H1 (cell line): ENCODE measurements at regions not wholly inside any gene's neighbourhood (a gene's known extent, or its start where the extent isn't known, plus 50 kb on each side); places are given as distances from the start of the nearest gene placed in this dataset.
A peak's percentile ranks its signal among the peaks of the same experiment; 100 is the strongest.

Source experiments
- CTCF ChIA-PET: fragments of 300-600 bp; sonication (Branson Sonifier 250); formaldehyde crosslinking; loops from one replicate; lab custom pipeline; 2021; ENCODE audit not compliant: partially characterized antibody; lab: Charles Lee
- POLR2A ChIA-PET: fragments of 300-600 bp; sonication (Branson Sonifier 250); formaldehyde crosslinking; loops from one replicate; lab custom pipeline; 2021; ENCODE audit warnings: inconsistent platforms; ENCODE audit not compliant: partially characterized antibody; lab: Charles Lee
- DNase-seq, 2 experiments: peaks; one replicate each; pipeline versions ENCODE4 v3.0.0 to v3.0.0-alpha.2; 2010 to 2022; ENCODE audit warnings: low spot score in 2 of 2, low read depth in 1 of 2, mixed read lengths in 1 of 2
- FAIRE-seq: peaks from 2 replicates; lab custom pipeline; 2011; peaks lifted over from hg19 to GRCh38; lab: Jason Lieb, UNC
- H2AFZ ChIP-seq: 2 replicates; pipeline ENCODE4 v1.8.1; 2012; ENCODE audit warnings: low read length, inconsistent platforms
- H2AK5ac ChIP-seq: 2 replicates; pipeline ENCODE4 v1.6.1; 2013; ENCODE audit warnings: low read depth, low read length
- H2BK120ac ChIP-seq: replicated peaks from 2 replicates; pipeline ENCODE3; 2013; ENCODE audit warnings: low read depth, low read length, inconsistent platforms
- H2BK12ac ChIP-seq: 2 replicates; pipeline ENCODE4 v1.6.1; 2013; ENCODE audit warnings: low read depth, low read length
- H2BK15ac ChIP-seq: 2 replicates; pipeline ENCODE4 v1.6.1; 2013; ENCODE audit warnings: low read length
- H2BK20ac ChIP-seq: 2 replicates; pipeline ENCODE4 v1.6.1; 2013; ENCODE audit warnings: low read length
- H2BK5ac ChIP-seq: 2 replicates; pipeline ENCODE4 v1.6.1; 2013; ENCODE audit warnings: low read depth, low read length
- H3K14ac ChIP-seq: 2 replicates; pipeline ENCODE4 v1.6.1; 2013; ENCODE audit warnings: inconsistent platforms; ENCODE audit not compliant: insufficient read length
- H3K18ac ChIP-seq: 2 replicates; pipeline ENCODE4 v1.6.1; 2013; ENCODE audit warnings: low read length; ENCODE audit errors: extremely low read depth
- H3K23ac ChIP-seq: 2 replicates; pipeline ENCODE4 v1.6.1; 2013; ENCODE audit warnings: inconsistent platforms; ENCODE audit not compliant: insufficient read length
- H3K23me2 ChIP-seq: 2 replicates; pipeline ENCODE4 v1.6.1; 2013; ENCODE audit warnings: low read depth, low read length
- H3K27ac ChIP-seq: 2 replicates; pipeline ENCODE4 v1.6.1; 2011; ENCODE audit warnings: low read depth, low read length, inconsistent platforms
- H3K27me3 ChIP-seq, 4 experiments: replicated peaks in 1 of 4; 1 replicate in 1 of 4; 2 replicates in 3 of 4; pipeline versions ENCODE4 v1.6.1 to v1.8.1; 2011 to 2013; ENCODE audit warnings: low read length in 3 of 4, mild to moderate bottlenecking in 3 of 4, inconsistent platforms in 2 of 4, mixed read lengths in 2 of 4, moderate library complexity in 1 of 4; ENCODE audit not compliant: control insufficient read depth in 3 of 4, insufficient read depth in 3 of 4; ENCODE audit errors: extremely low read depth in 1 of 4
- H3K36me3 ChIP-seq, 4 experiments: 2 replicates each; pipeline versions ENCODE4 v1.6.1 to v1.8.1; 2011 to 2013; ENCODE audit warnings: mild to moderate bottlenecking in 4 of 4, low read length in 3 of 4, moderate library complexity in 2 of 4, control low read depth in 1 of 4, inconsistent platforms in 1 of 4; ENCODE audit not compliant: insufficient read depth in 4 of 4, control insufficient read depth in 2 of 4
- H3K4ac ChIP-seq: replicated peaks from 2 replicates; pipeline ENCODE3; 2013; ENCODE audit warnings: low read length, low read depth, mixed read lengths, inconsistent platforms; ENCODE audit not compliant: insufficient read length
- H3K4me1 ChIP-seq, 4 experiments: replicated peaks in 1 of 4; 1 replicate in 1 of 4; 2 replicates in 3 of 4; pipeline versions ENCODE4 v1.6.1 to v1.8.1; 2011 to 2013; ENCODE audit warnings: low read length in 3 of 4, inconsistent platforms in 2 of 4, mixed read lengths in 1 of 4; ENCODE audit not compliant: insufficient read depth in 4 of 4, control insufficient read depth in 3 of 4
- H3K4me2 ChIP-seq, 2 experiments: 2 replicates each; pipeline versions ENCODE4 v1.6.1 to v1.8.1; 2011 to 2013; ENCODE audit warnings: low read depth in 2 of 2, low read length in 2 of 2, control low read depth in 1 of 2, inconsistent platforms in 1 of 2, mild to moderate bottlenecking in 1 of 2; ENCODE audit not compliant: insufficient read depth in 1 of 2
- H3K4me3 ChIP-seq, 4 experiments: fragments of 200-600, 300-600 bp in 1 of 4; sonication (generic), shearing (Covaris generic), sonication (Bioruptor Twin) in 1 of 4; 2 replicates each; pipeline versions ENCODE4 v1.5.1 to v1.8.1; 2011 to 2016; ENCODE audit warnings: low read length in 4 of 4, low read depth in 3 of 4, control low read depth in 2 of 4, inconsistent platforms in 2 of 4, mild to moderate bottlenecking in 2 of 4, mixed read lengths in 1 of 4, moderate library complexity in 1 of 4; ENCODE audit not compliant: insufficient read depth in 2 of 4; ENCODE audit errors: extremely low read depth in 1 of 4
- H3K56ac ChIP-seq: replicated peaks from 2 replicates; pipeline ENCODE3; 2013; ENCODE audit warnings: low read depth, mild to moderate bottlenecking, mixed read lengths, low read length, inconsistent platforms; ENCODE audit not compliant: insufficient read length
- H3K79me1 ChIP-seq: 2 replicates; pipeline ENCODE4 v1.6.1; 2013; ENCODE audit warnings: low read depth, low read length, control low read depth
- H3K79me2 ChIP-seq, 2 experiments: 2 replicates each; pipeline versions ENCODE4 v1.6.1 to v1.8.1; 2012 to 2013; ENCODE audit warnings: low read length in 2 of 2, mild to moderate bottlenecking in 2 of 2, inconsistent platforms in 1 of 2; ENCODE audit not compliant: insufficient read depth in 2 of 2, control insufficient read depth in 1 of 2
- H3K9ac ChIP-seq, 4 experiments: replicated peaks in 1 of 4; 1 replicate in 1 of 4; 2 replicates in 3 of 4; pipeline versions ENCODE4 v1.6.1 to v1.8.1; 2011 to 2013; ENCODE audit warnings: low read depth in 3 of 4, low read length in 3 of 4, control low read depth in 2 of 4, mild to moderate bottlenecking in 2 of 4, moderate library complexity in 2 of 4, inconsistent platforms in 1 of 4; ENCODE audit errors: extremely low read depth in 1 of 4
- H3K9me3 ChIP-seq, 2 experiments: 2 replicates each; pipeline versions ENCODE4 v1.6.1 to v1.8.1; 2012 to 2013; ENCODE audit warnings: mild to moderate bottlenecking in 2 of 2, moderate library complexity in 2 of 2, control low read depth in 1 of 2, inconsistent platforms in 1 of 2, low read depth in 1 of 2, low read length in 1 of 2, mixed read lengths in 1 of 2; ENCODE audit not compliant: insufficient read depth in 2 of 2
- H4K20me1 ChIP-seq, 2 experiments: replicated peaks in 1 of 2; 2 replicates each; pipeline versions ENCODE3 to v1.8.1; 2011 to 2013; ENCODE audit warnings: inconsistent platforms in 2 of 2, low read length in 2 of 2, mild to moderate bottlenecking in 1 of 2; ENCODE audit not compliant: insufficient read depth in 2 of 2, control insufficient read depth in 1 of 2
- H4K5ac ChIP-seq: 2 replicates; pipeline ENCODE4 v1.6.1; 2013; ENCODE audit warnings: low read length, low read depth, mixed read lengths, inconsistent platforms; ENCODE audit not compliant: insufficient read length
- H4K8ac ChIP-seq: 2 replicates; pipeline ENCODE4 v1.8.0; 2013; ENCODE audit warnings: mild to moderate bottlenecking, moderate library complexity, low read length, inconsistent platforms; ENCODE audit not compliant: insufficient read depth; ENCODE audit errors: extremely low read depth
- H4K91ac ChIP-seq: replicated peaks from 2 replicates; pipeline ENCODE3; 2013; ENCODE audit warnings: low read length, mixed read lengths, inconsistent platforms; ENCODE audit not compliant: insufficient read length
- EGR1 ChIP-seq: IDR thresholded peaks from 2 replicates; pipeline ENCODE4 v1.6.1; 2011; ENCODE audit warnings: low read depth, low read length, borderline replicate concordance
- MAFK ChIP-seq: IDR thresholded peaks from 2 replicates; pipeline ENCODE4 v1.6.1; 2012; ENCODE audit warnings: low read depth, mild to moderate bottlenecking, improper control_type of control experiment, low read length

DNA sequence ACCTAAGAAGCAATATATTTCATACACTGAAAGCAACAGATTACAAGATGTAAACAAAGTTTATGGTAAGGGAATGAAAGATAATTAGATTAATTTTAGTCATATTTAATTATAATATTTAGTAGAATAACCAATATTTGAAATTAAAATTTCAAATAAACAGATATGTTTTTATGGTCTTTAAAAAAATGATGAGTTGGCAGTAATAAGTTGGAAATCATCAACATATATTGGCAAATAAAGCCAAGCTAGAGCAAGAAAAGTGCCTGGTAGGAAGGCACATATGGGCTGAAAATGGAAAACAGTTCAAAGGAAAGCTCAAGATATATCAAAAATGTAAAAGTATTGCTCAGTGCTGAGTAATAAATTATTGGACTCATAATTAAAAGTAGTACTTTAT, 1274.0 kb downstream of the AMY1C start:
- FAIRE-seq (no peak), DNase-seq (no peak)
- no peak overlapping the region for H3K18ac ChIP-seq
- H3K14ac ChIP-seq = no peak overlapping the region
- no peak overlapping the region for H2AFZ ChIP-seq
- no peaks in the 10 kb centered on the region for H3K79me2 ChIP-seq
- ChIA-PET CTCF (no interaction called here), POLR2A (no interaction called here)
- no peak overlapping the region for H2BK15ac ChIP-seq
- no peak overlapping the region for H3K27ac ChIP-seq
- H2BK20ac ChIP-seq = no peak overlapping the region
- H3K56ac ChIP-seq = no peak overlapping the region
- H4K8ac ChIP-seq = no peak overlapping the region
- no peaks in the 10 kb centered on the region for H3K4me1 ChIP-seq
- no peak overlapping the region for H4K5ac ChIP-seq
- H3K79me1 ChIP-seq = no peaks in the 10 kb centered on the region
- no peak overlapping the region for H3K23ac ChIP-seq
- no peak overlapping the region for H2BK5ac ChIP-seq
- no peaks in the 10 kb centered on the region for H3K9me3 ChIP-seq
- H2AK5ac ChIP-seq = no peak overlapping the region
- no peak overlapping the region for H3K4me3 ChIP-seq
- no peaks in the 10 kb centered on the region for H3K36me3 ChIP-seq
- no peak overlapping the region for H2BK120ac ChIP-seq
- no peak overlapping the region for H4K91ac ChIP-seq
- H3K9ac ChIP-seq = no peak overlapping the region
- no peaks in the 10 kb centered on the region for H3K23me2 ChIP-seq
- no peak overlapping the region for H3K4ac ChIP-seq
- no peaks in the 10 kb centered on the region for H4K20me1 ChIP-seq
- no peak for TF ChIP-seq EGR1
- TF ChIP-seq MAFK = peak; percentile 55; the same call in 1 of the 2 replicates
- H2BK12ac ChIP-seq = no peak overlapping the region
- no peaks in the 10 kb centered on the region for H3K27me3 ChIP-seq
- no peak overlapping the region for H3K4me2 ChIP-seq
